BJ (cell line): ENCODE measurements at regions not wholly inside any gene's neighbourhood (a gene's known extent, or its start where the extent isn't known, plus 50 kb on each side); places are given as distances from the start of the nearest gene placed in this dataset.

ENCODE experiments used
- CTCF ChIA-PET: fragments of 350-600 bp; formaldehyde crosslinking; extraction: SDS; loops from one replicate; lab custom pipeline; 2021; ENCODE audit warnings: antibody characterized with exemption, inconsistent platforms; lab: Yijun Ruan, JAX
- POLR2A ChIA-PET: fragments of 300-600 bp; sonication (Branson Sonifier 250); formaldehyde crosslinking; extraction: SDS; loops from one replicate; lab custom pipeline; 2021; ENCODE audit warnings: antibody characterized with exemption; lab: Charles Lee
- DNase-seq: peaks from one replicate; pipeline ENCODE4 v3.0.0-alpha.2; 2011; ENCODE audit warnings: low read depth
- H3K27me3 ChIP-seq: 2 replicates; pipeline ENCODE4 v1.6.0; 2011; ENCODE audit warnings: low read length; ENCODE audit not compliant: control insufficient read depth, insufficient read depth
- H3K36me3 ChIP-seq: 2 replicates; pipeline ENCODE4 v1.5.1; 2011; ENCODE audit warnings: low read length; ENCODE audit not compliant: control insufficient read depth, insufficient read depth
- H3K4me3 ChIP-seq: 2 replicates; pipeline ENCODE4 v1.5.1; 2011; ENCODE audit warnings: low read depth, mild to moderate bottlenecking, control low read depth, low read length
- CTCF ChIP-seq: IDR thresholded peaks from 2 replicates; pipeline ENCODE4 v1.5.1; 2011; ENCODE audit warnings: low read depth, mild to moderate bottlenecking, control low read depth, inconsistent platforms, low read length, moderate library complexity; ENCODE audit not compliant: insufficient read depth

GRCh38 chr2:156189584-156189983 is 142.9 kb downstream of the NR4A2 start:
- ChIA-PET POLR2A (interaction anchor here (0.6 kb wide), 1 partner anchor 34 kb away, joined by 3 read pairs; no protein-coding TSS in a partner anchor), CTCF (no interaction called here)
- no peak for DNase-seq
- Histone ChIP-seq H3K4me3 (no peak overlapping the region), H3K27me3 (no peaks in the 10 kb centered on the region), H3K36me3 (no peaks in the 10 kb centered on the region)
- TF ChIP-seq CTCF: no peak

DNA sequence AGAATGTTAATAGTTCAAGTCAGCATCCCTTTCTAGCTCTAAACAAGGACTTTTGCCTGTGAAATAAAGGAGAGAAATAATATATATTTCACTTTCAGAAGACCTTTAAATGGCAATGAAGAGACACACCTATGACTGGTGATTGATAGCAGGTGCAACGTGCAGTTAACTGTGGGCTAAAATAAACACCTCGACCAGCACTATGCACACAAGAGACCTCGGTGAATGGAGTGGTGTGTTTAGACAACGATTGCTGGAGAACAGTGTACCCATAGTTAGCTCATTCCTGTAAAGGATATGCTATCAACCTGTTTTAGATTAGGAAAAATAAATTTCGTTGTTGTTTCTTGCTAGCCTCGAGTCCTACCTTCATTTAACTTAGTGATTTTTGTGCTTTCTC is 143.4 kb downstream of the NR4A2 start:
- ChIA-PET POLR2A (interaction anchor here (0.6 kb wide), 1 partner anchor 33 kb away, joined by 3 read pairs; no protein-coding TSS in a partner anchor), CTCF (no interaction called here)
- no peak overlapping the region for H3K4me3 ChIP-seq
- no peaks in the 10 kb centered on the region for H3K27me3 ChIP-seq
- no peak for DNase-seq
- H3K36me3 ChIP-seq: no peaks in the 10 kb centered on the region
- TF ChIP-seq CTCF: no peak

GRCh38 chr2:156182132-156182531 is 150.4 kb downstream of the NR4A2 start:
- TF ChIP-seq CTCF: no peak
- ChIA-PET POLR2A (no interaction called here), CTCF (no interaction called here)
- no peak for DNase-seq
- Histone ChIP-seq H3K27me3 (no peaks in the 10 kb centered on the region), H3K4me3 (no peak overlapping the region), H3K36me3 (no peaks in the 10 kb centered on the region)

DNA sequence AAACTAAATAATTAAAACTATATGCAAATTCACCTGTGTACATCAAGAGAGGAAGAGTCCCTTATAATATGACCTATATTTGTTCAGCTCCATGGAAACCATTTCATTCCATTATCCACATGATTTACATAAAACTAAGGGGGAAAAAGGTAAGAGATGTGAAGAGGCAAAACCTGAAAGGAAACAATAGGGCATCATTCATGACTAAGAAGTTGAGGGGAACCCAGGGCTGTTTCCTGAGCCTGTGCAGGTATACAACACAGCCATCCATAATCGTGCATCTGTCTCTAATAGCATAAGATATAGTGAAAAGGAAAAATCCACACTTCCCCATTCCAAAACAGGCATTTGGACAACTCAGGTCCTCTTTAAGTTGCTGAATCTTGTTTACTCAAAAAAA is 151.3 kb downstream of the NR4A2 start:
- Histone ChIP-seq H3K36me3 (no peaks in the 10 kb centered on the region), H3K4me3 (no peak overlapping the region), H3K27me3 (no peaks in the 10 kb centered on the region)
- ChIA-PET POLR2A (no interaction called here), CTCF (no interaction called here)
- TF ChIP-seq CTCF: no peak
- DNase-seq: no peak

GRCh38 chr2:156177654-156178053 is 154.9 kb downstream of the NR4A2 start:
- Histone ChIP-seq H3K4me3 (no peak overlapping the region), H3K27me3 (no peaks in the 10 kb centered on the region), H3K36me3 (no peaks in the 10 kb centered on the region)
- DNase-seq: no peak
- TF ChIP-seq CTCF: no peak
- CTCF ChIA-PET: no interaction called here
- POLR2A ChIA-PET: no interaction called here
